ENCODE measurements at regions not wholly inside any gene's neighbourhood (a gene's known extent, or its start where the extent isn't known, plus 50 kb on each side); places are given as distances from the start of the nearest gene placed in this dataset.
A peak's percentile ranks its signal among the peaks of the same experiment; 100 is the strongest.

GRCh38 chr3:71890356-71890931 is 105.5 kb upstream of the PROK2 start:
- no peak for DNase-seq (ENCODE audit: low spot score)

GRCh38 chr3:71887256-71887655 is 102.3 kb upstream of the PROK2 start:
- DNase-seq (ENCODE audit: low spot score), result no peak

GRCh38 chr3:71885006-71885405 is 100.1 kb upstream of the PROK2 start:
- no peak for DNase-seq (ENCODE audit: low spot score)

- DNase-seq (ENCODE audit: low spot score), result no peak
Observed at GRCh38 chr3:71881732-71882131, 96.8 kb upstream of the PROK2 start.

- no peak for DNase-seq (ENCODE audit: low spot score)
Observed at GRCh38 chr3:71881041-71881440, 96.1 kb upstream of the PROK2 start.

- DNase-seq (ENCODE audit: low spot score), result no peak
Observed at GRCh38 chr3:71879089-71879488, 94.1 kb upstream of the PROK2 start.

- DNase-seq (ENCODE audit: low spot score), result no peak
Observed at GRCh38 chr3:71876135-71877105, 91.5 kb upstream of the PROK2 start.

- peak; percentile 59 for DNase-seq (ENCODE audit: low spot score)
Observed at GRCh38 chr3:71875461-71875947, 90.6 kb upstream of the PROK2 start.

- no peak for DNase-seq (ENCODE audit: low spot score)
Observed at GRCh38 chr3:71874618-71875017, 89.7 kb upstream of the PROK2 start.

GRCh38 chr3:71873093-71873611 is 88.2 kb upstream of the PROK2 start:
- no peak for DNase-seq (ENCODE audit: low spot score)

GRCh38 chr3:71872256-71872655 is 87.3 kb upstream of the PROK2 start:
- DNase-seq (ENCODE audit: low spot score), result no peak

- no peak for DNase-seq (ENCODE audit: low spot score)
Observed at GRCh38 chr3:71870966-71871512, 86.1 kb upstream of the PROK2 start.

GRCh38 chr3:71868876-71869275 is 83.9 kb upstream of the PROK2 start:
- DNase-seq (ENCODE audit: low spot score), result no peak

- no peak for DNase-seq (ENCODE audit: low spot score)
Observed at GRCh38 chr3:71865727-71866126, 80.8 kb upstream of the PROK2 start.

GRCh38 chr3:71863563-71864190 is 78.7 kb upstream of the PROK2 start:
- no peak for DNase-seq (ENCODE audit: low spot score)

GRCh38 chr3:71862371-71863140 is 77.6 kb upstream of the PROK2 start:
- no peak for DNase-seq (ENCODE audit: low spot score)

- peak; percentile 9 for DNase-seq (ENCODE audit: low spot score)
Observed at GRCh38 chr3:71859123-71859519, 74.2 kb upstream of the PROK2 start.

- no peak for DNase-seq (ENCODE audit: low spot score)
Observed at GRCh38 chr3:71858503-71859122, 73.7 kb upstream of the PROK2 start.

- no peak for DNase-seq (ENCODE audit: low spot score)
Observed at GRCh38 chr3:71857956-71858355, 73.0 kb upstream of the PROK2 start.

- no peak for DNase-seq (ENCODE audit: low spot score)
Observed at GRCh38 chr3:71854706-71855105, 69.8 kb upstream of the PROK2 start.

- no peak for DNase-seq (ENCODE audit: low spot score)
Observed at GRCh38 chr3:71854096-71854495, 69.1 kb upstream of the PROK2 start.

Data from cerebellar cortex (tissue), 1 donor.